Gastroesophageal sphincter (tissue), 3 donors: ENCODE measurements at regions not wholly inside any gene's neighbourhood (a gene's known extent, or its start where the extent isn't known, plus 50 kb on each side); places are given as distances from the start of the nearest gene placed in this dataset.
"Not testable (repeated sequence)": the region's sequence is repeated elsewhere in the genome, so short reads cannot be mapped to it uniquely, and the experiment has no call there.

ENCODE experiments used
- CTCF ChIP-seq, 4 experiments: fragments of 200-600 bp in 2 of 4; fragments of 450-650 bp in 2 of 4; sonication (generic) in 1 of 4; IDR thresholded peaks; one replicate each; pipeline ENCODE4 v1.5.1; 2017 to 2019; ENCODE audit warnings: antibody characterized with exemption in 4 of 4, mild to moderate bottlenecking in 2 of 4, moderate library complexity in 2 of 4
- EP300 ChIP-seq: sonication (generic); formaldehyde crosslinking; IDR thresholded peaks from one replicate; pipeline ENCODE4 v1.6.1; 2017; ENCODE audit warnings: antibody characterized with exemption, mild to moderate bottlenecking
- POLR2A ChIP-seq, 2 donors: fragments of 450-650 bp; IDR thresholded peaks; one replicate each; pipeline ENCODE4 v1.6.1; 2017; ENCODE audit warnings: antibody characterized with exemption in 2 of 2, mild to moderate bottlenecking in 2 of 2, moderate library complexity in 1 of 2
- POLR2AphosphoS5 ChIP-seq: sonication (generic); formaldehyde crosslinking; IDR thresholded peaks from one replicate; pipeline ENCODE4 v1.6.1; 2017; ENCODE audit warnings: antibody characterized with exemption

DNA sequence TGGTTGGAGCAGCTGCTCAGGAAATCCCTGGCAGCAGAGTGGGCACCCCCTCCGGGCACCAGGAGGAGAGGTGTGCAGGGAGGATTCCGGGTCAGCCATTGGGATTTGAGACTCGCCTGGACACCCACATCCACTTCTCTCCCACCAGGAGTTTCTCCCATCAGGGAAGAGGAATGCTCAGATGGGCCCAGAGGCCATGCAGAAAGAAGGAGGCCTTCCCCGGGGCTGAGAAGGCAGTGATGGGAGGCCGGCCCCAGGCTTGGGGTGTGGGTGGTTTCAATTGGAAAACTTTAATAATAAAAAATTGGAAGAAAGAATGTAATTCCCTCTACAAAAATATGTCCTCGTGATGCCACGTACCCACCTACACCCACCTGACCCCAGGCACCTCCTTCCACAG lies 249.3 kb upstream of the ANKRD20A1 start:
- not testable (repeated sequence) for TF ChIP-seq CTCF (IDR thresholded peaks at IDR 0.05); POLR2A (IDR thresholded peaks at IDR 0.05); POLR2AphosphoS5; EP300
